Peyer's patch (tissue), 4 donors: ENCODE measurements at regions not wholly inside any gene's neighbourhood (a gene's known extent, or its start where the extent isn't known, plus 50 kb on each side); places are given as distances from the start of the nearest gene placed in this dataset.

ENCODE experiments used
- DNase-seq, 3 donors: peaks; one replicate each; pipeline ENCODE4 v3.0.0-alpha.2; 2017 to 2019
- H3K27ac ChIP-seq, 4 donors: fragments of 200-600 bp; sonication (generic); one replicate each; pipeline ENCODE4 v1.5.1; 2016 to 2019
- H3K27me3 ChIP-seq, 2 donors: fragments of 200-600 bp; sonication (generic); one replicate each; pipeline ENCODE4 v1.5.1; 2019
- H3K36me3 ChIP-seq, 3 donors: fragments of 200-600 bp; sonication (generic); one replicate each; pipeline ENCODE4 v1.5.1; 2016 to 2019
- H3K4me1 ChIP-seq, 4 donors: fragments of 200-600 bp; sonication (generic); one replicate each; pipeline ENCODE4 v1.5.1; 2016 to 2019
- H3K4me3 ChIP-seq, 4 donors: fragments of 200-600 bp; sonication (generic); 1 replicate in 3 of 4; 2 replicates in 1 of 4; pipeline ENCODE4 v1.5.1; 2016 to 2019; ENCODE audit warnings: mild to moderate bottlenecking in 1 of 4
- H3K9me3 ChIP-seq, 4 donors: fragments of 200-600 bp; sonication (generic); one replicate each; pipeline ENCODE4 v1.5.1; 2016 to 2019; ENCODE audit warnings: mild to moderate bottlenecking in 1 of 4
- CTCF ChIP-seq, 6 experiments: fragments of 450-650 bp in 4 of 6; fragments of 200-600 bp in 2 of 6; sonication (generic) in 1 of 6; IDR thresholded peaks; one replicate each; pipeline ENCODE4 v1.5.1; 2017 to 2019; ENCODE audit warnings: antibody characterized with exemption in 6 of 6, mild to moderate bottlenecking in 3 of 6, moderate library complexity in 1 of 6
- POLR2A ChIP-seq, 2 donors: fragments of 450-650 bp; IDR thresholded peaks; one replicate each; pipeline ENCODE4 v1.5.1; 2017; ENCODE audit warnings: antibody characterized with exemption in 2 of 2, mild to moderate bottlenecking in 2 of 2, moderate library complexity in 2 of 2

DNA sequence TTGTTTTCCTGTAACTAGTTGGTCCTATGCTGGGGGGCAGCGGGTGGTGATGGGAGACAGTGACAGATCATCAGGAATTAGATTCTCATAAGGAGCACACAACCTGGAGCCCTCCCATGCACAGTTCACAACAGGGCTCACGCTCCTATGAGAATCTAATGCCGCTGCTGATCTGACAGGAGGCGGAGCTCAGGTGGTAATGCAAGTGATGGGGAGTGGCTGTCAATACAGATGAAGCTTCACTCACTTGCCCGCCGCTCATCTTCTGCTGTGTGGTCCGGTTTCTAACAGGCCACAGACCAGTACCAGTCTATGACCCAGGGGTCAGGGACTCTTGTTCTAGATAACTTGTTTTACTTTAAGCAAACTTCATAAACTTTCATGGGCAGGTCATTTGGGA lies 205.3 kb upstream of the SLC14A2 start:
- TF ChIP-seq POLR2A (IDR thresholded peaks at IDR 0.05) = no peak
- no peak for TF ChIP-seq CTCF (IDR thresholded peaks at IDR 0.05)
- no peaks in the 10 kb centered on the region for H3K4me1 ChIP-seq
- no peak for DNase-seq
- H3K4me3 ChIP-seq = no peak overlapping the region
- H3K27ac ChIP-seq = no peak overlapping the region
- H3K9me3 ChIP-seq = no peaks in the 10 kb centered on the region
- H3K27me3 ChIP-seq = no peaks in the 10 kb centered on the region
- no peaks in the 10 kb centered on the region for H3K36me3 ChIP-seq

DNA sequence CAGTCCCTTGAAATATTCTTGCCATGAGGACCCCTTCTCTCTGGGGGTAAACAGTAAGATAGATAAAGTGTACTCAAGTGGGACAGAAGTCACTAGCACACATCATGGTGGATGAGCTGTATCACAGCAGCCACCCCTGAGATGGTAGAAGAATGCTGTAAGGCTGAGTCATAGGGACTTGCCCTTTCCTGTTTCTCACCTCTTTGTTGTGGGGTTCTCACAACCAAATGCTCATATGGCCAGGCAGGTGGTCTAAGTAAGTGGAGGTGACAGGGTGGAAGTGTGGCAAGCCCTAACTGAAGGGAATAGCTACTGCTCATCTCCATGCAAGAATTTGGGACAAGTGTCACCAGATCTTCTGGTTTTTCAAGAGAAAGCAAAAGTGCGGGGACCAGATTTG lies 202.7 kb upstream of the SLC14A2 start:
- Histone ChIP-seq H3K4me3 (no peak overlapping the region), H3K27me3 (no peaks in the 10 kb centered on the region), H3K36me3 (no peaks in the 10 kb centered on the region), H3K4me1 (no peaks in the 10 kb centered on the region), H3K9me3 (no peaks in the 10 kb centered on the region), H3K27ac (no peak overlapping the region)
- DNase-seq = no peak
- TF ChIP-seq POLR2A (IDR thresholded peaks at IDR 0.05) (no peak), CTCF (IDR thresholded peaks at IDR 0.05) (no peak)

GRCh38 chr18:45413180-45413836 lies 202.0 kb upstream of the SLC14A2 start:
- Histone ChIP-seq H3K4me1 (no peaks in the 10 kb centered on the region), H3K27ac (no peak overlapping the region), H3K27me3 (no peaks in the 10 kb centered on the region), H3K4me3 (no peak overlapping the region), H3K36me3 (no peaks in the 10 kb centered on the region), H3K9me3 (no peaks in the 10 kb centered on the region)
- no peak for DNase-seq
- no peak for TF ChIP-seq CTCF (IDR thresholded peaks at IDR 0.05)
- TF ChIP-seq POLR2A (IDR thresholded peaks at IDR 0.05) = no peak

- TF ChIP-seq CTCF (IDR thresholded peaks at IDR 0.05) (no peak), POLR2A (IDR thresholded peaks at IDR 0.05) (no peak)
- DNase-seq = no peak
- Histone ChIP-seq H3K9me3 (no peaks in the 10 kb centered on the region), H3K36me3 (no peaks in the 10 kb centered on the region), H3K27ac (no peak overlapping the region), H3K27me3 (no peaks in the 10 kb centered on the region), H3K4me3 (no peak overlapping the region), H3K4me1 (no peaks in the 10 kb centered on the region)
Observed at GRCh38 chr18:45415614-45416013, 199.7 kb upstream of the SLC14A2 start.

GRCh38 chr18:45416168-45416567 lies 199.1 kb upstream of the SLC14A2 start:
- no peak for TF ChIP-seq POLR2A (IDR thresholded peaks at IDR 0.05)
- no peak for TF ChIP-seq CTCF (IDR thresholded peaks at IDR 0.05)
- Histone ChIP-seq H3K27ac (no peak overlapping the region), H3K27me3 (no peaks in the 10 kb centered on the region), H3K9me3 (no peaks in the 10 kb centered on the region), H3K4me1 (no peaks in the 10 kb centered on the region), H3K4me3 (no peak overlapping the region), H3K36me3 (no peaks in the 10 kb centered on the region)
- DNase-seq = no peak

DNA sequence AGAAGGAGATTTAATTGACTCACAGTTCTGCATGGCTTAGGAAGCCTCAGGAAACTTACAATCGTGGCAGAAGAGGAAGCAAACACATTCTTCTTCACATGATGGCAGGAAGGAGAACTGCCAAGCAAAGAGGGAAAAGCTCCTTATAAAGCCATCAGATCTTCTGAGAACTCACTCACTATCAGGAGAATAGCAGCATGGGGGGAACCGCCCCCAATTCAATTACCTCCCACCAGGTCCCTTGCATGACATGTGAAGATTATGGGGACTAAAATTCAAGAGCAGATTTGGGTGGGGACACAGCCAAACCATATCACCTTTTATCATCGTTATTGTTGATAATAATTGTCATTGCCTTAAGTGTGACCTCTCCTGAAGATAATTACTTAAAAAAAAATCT lies 197.9 kb upstream of the SLC14A2 start:
- Histone ChIP-seq H3K27me3 (no peaks in the 10 kb centered on the region), H3K4me1 (no peaks in the 10 kb centered on the region), H3K9me3 (no peaks in the 10 kb centered on the region), H3K36me3 (no peaks in the 10 kb centered on the region), H3K27ac (no peak overlapping the region), H3K4me3 (no peak overlapping the region)
- no peak for DNase-seq
- TF ChIP-seq CTCF (IDR thresholded peaks at IDR 0.05) (no peak), POLR2A (IDR thresholded peaks at IDR 0.05) (no peak)
